T-helper 1 cell (primary cell): ENCODE measurements at regions not wholly inside any gene's neighbourhood (a gene's known extent, or its start where the extent isn't known, plus 50 kb on each side); places are given as distances from the start of the nearest gene placed in this dataset.
"Not testable (repeated sequence)": the region's sequence is repeated elsewhere in the genome, so short reads cannot be mapped to it uniquely, and the experiment has no call there.

Source experiments
- DNase-seq, 5 donors: peaks; one replicate each; pipeline ENCODE4 v3.0.0-alpha.2; 2012 to 2020

DNA sequence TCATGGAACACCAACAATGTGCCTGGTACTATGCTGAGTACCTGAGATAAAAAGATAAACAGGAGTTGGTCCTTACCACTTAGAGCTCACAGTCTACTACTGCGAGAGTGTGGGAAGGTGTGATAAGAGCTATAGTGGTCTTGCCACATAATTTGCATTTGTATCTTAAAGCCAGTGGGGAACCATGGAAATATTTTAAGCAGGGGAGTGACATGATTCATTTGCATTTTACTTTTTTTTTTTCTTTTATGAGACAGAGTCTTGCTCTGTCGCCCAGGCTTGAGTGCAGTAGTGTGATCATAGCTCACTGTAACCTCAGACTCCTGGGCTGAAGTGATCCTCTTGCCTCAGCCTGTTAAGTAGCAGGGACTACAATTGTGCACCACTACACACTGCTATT, 54.2 kb upstream of the FAM72C start:
- not testable (repeated sequence) for DNase-seq

DNA sequence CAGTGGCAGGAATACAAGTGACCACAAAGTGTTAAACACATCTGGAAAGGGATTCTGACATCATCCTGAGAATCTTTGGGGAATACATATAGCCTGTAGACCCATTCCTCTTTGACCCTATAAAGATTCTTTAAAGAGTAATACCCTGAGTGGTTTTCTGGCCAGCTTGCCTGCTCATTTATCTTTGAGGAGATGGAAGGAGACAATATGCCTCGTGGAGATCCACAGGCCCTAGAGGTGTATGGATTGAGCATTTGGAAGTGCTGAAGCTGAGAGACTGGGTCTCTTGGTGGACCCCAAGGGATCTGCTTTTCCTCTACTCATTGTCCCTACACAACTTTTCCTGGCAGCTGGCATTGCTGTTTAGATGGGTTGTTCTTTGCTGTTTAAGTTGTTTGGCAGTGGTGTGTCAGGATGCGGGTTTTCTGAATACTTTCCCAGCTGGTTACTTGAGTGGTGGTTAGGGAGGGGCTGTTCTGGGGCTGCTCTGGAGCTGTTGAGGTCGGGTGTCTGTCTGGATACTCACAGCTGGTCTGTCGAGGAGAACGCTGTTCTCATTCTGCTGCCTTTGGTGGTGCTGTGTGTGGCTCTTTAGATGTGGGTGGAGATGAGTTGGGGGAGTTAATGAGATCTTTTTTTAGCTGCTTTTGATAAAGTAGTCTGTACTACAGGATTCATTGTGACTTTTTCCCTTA, 50.1 kb upstream of the FAM72C start:
- DNase-seq, result not testable (repeated sequence)
